A549 (cell line): ENCODE measurements at regions not wholly inside any gene's neighbourhood (a gene's known extent, or its start where the extent isn't known, plus 50 kb on each side); places are given as distances from the start of the nearest gene placed in this dataset.

Source experiments
- ATAC-seq, 2 experiments: fragments of 200-7000 bp in 1 of 2; fragments of >200 bp in 1 of 2; cut with Nextera tagmentation in 1 of 2; cut with Tn5 transposase in 1 of 2; 3 replicates each; pipeline versions ENCODE4 v1.8.0 to v1.9.1; 2018 to 2020; ENCODE audit warnings: mild to moderate bottlenecking in 1 of 2, moderate library complexity in 1 of 2
- CTCF ChIA-PET: fragments of 300-600 bp; sonication (Branson Sonifier 250); formaldehyde crosslinking; extraction: SDS; loops from one replicate; lab custom pipeline; 2021; ENCODE audit warnings: antibody characterized with exemption, inconsistent platforms; lab: Yijun Ruan, JAX
- POLR2A ChIA-PET: fragments of 350-600 bp; formaldehyde crosslinking; extraction: SDS; loops from one replicate; lab custom pipeline; 2021; ENCODE audit warnings: antibody characterized with exemption, inconsistent platforms; lab: Yijun Ruan, JAX
- DNase-seq, 2 experiments: peaks; one replicate each; pipeline versions ENCODE4 v3.0.0 to v3.0.0-alpha.2; 2011 to 2016; ENCODE audit warnings: low read depth in 1 of 2, low spot score in 1 of 2
- FAIRE-seq: peaks from 2 replicates; lab custom pipeline; 2011; peaks lifted over from hg19 to GRCh38; lab: Jason Lieb, UNC
- H3K27ac ChIP-seq, 2 experiments: fragments of >200 bp; sonication (Bioruptor Twin); formaldehyde crosslinking; 3 replicates each; pipeline ENCODE4 v1.5.1; 2016 to 2017
- H3K4me1 ChIP-seq: fragments of >200 bp; sonication (Bioruptor Twin); formaldehyde crosslinking; 3 replicates; pipeline ENCODE4 v1.6.1; 2016
- H3K4me2 ChIP-seq: fragments of >200 bp; sonication (Bioruptor Twin); formaldehyde crosslinking; 3 replicates; pipeline ENCODE4 v1.6.1; 2016
- H3K4me3 ChIP-seq: fragments of >200 bp; sonication (Bioruptor Twin); formaldehyde crosslinking; 3 replicates; pipeline ENCODE4 v1.5.1; 2016
- H3K9me3 ChIP-seq: fragments of >200 bp; sonication (Bioruptor Twin); formaldehyde crosslinking; 3 replicates; pipeline ENCODE4 v1.6.1; 2016
- BHLHE40 ChIP-seq: IDR thresholded peaks from 2 replicates; pipeline ENCODE4 v1.6.1; 2012; ENCODE audit warnings: low read depth, low read length, inconsistent platforms
- CBX2 ChIP-seq: fragments of 200-600 bp; sonication (generic); IDR thresholded peaks from 2 replicates; pipeline ENCODE4 v1.6.1; 2016; ENCODE audit warnings: low read depth, mild to moderate bottlenecking, borderline replicate concordance
- CEBPB ChIP-seq, 2 experiments: fragments of >200 bp in 1 of 2; sonication (Bioruptor Twin) in 1 of 2; formaldehyde crosslinking in 1 of 2; IDR thresholded peaks; 2 replicates each; pipeline ENCODE4 v1.6.1; 2012 to 2016
- CTCF ChIP-seq: fragments of >200 bp; sonication (Bioruptor Twin); formaldehyde crosslinking; IDR thresholded peaks from 3 replicates; pipeline ENCODE4 v1.5.1; 2016
- E2F6 ChIP-seq: IDR thresholded peaks from 2 replicates; pipeline ENCODE4 v1.6.1; 2012; ENCODE audit warnings: low read depth, borderline replicate concordance
- ESRRA ChIP-seq: fragments of 150-350 bp; IDR thresholded peaks from 2 replicates; pipeline ENCODE4 v1.6.1; 2014; ENCODE audit warnings: mild to moderate bottlenecking, low read length, borderline replicate concordance
- FOSB ChIP-seq: fragments of 250-450 bp; sonication (Bioruptor Pico); IDR thresholded peaks from 2 replicates; pipeline ENCODE4 v1.5.0; 2020; ENCODE audit warnings: mild to moderate bottlenecking, moderate library complexity
- FOXS1 ChIP-seq: fragments of 250-450 bp; sonication (Bioruptor Pico); IDR thresholded peaks from 2 replicates; pipeline ENCODE4 v1.5.0; 2020; ENCODE audit warnings: mild to moderate bottlenecking, moderate library complexity
- GATA3 ChIP-seq: IDR thresholded peaks from 2 replicates; pipeline ENCODE4 v1.6.1; 2012; ENCODE audit warnings: borderline replicate concordance
- HDAC2 ChIP-seq: fragments of 200-600 bp; sonication (generic); IDR thresholded peaks from 2 replicates; pipeline ENCODE4 v1.6.1; 2016
- HES2 ChIP-seq: fragments of >200 bp; sonication (Bioruptor Twin); formaldehyde crosslinking; IDR thresholded peaks from 2 replicates; pipeline ENCODE4 v1.6.1; 2016
- HEYL ChIP-seq: fragments of 250-450 bp; sonication (Bioruptor Pico); IDR thresholded peaks from 2 replicates; pipeline ENCODE4 v1.8.0; 2021; ENCODE audit warnings: mild to moderate bottlenecking, moderate library complexity
- HOXB13 ChIP-seq: fragments of 250-450 bp; sonication (Bioruptor Pico); IDR thresholded peaks from 2 replicates; pipeline ENCODE4 v1.5.0; 2020; ENCODE audit warnings: low read depth, mild to moderate bottlenecking, moderate library complexity
- KDM1A ChIP-seq: fragments of 200-600 bp; sonication (generic); IDR thresholded peaks from 2 replicates; pipeline ENCODE4 v1.6.1; 2016; ENCODE audit warnings: low read depth, mild to moderate bottlenecking
- KDM5A ChIP-seq: fragments of 200-600 bp; sonication (generic); IDR thresholded peaks from 2 replicates; pipeline ENCODE4 v1.6.1; 2016; ENCODE audit warnings: antibody characterized with exemption, mild to moderate bottlenecking
- MAFK ChIP-seq: fragments of 450-650 bp; IDR thresholded peaks from 2 replicates; pipeline ENCODE4 v1.6.1; 2014; ENCODE audit not compliant: partially characterized antibody
- PHF8 ChIP-seq: fragments of 200-600 bp; sonication (generic); IDR thresholded peaks from 2 replicates; pipeline ENCODE4 v1.6.1; 2016; ENCODE audit warnings: low read depth, mild to moderate bottlenecking, antibody characterized with exemption, moderate library complexity, borderline replicate concordance
- POLR2AphosphoS2 ChIP-seq: conservative IDR thresholded peaks from 2 replicates; pipeline ENCODE4 v1.6.1; 2012; ENCODE audit warnings: low read length, improper control_type of control experiment, inconsistent platforms
- RAD21 ChIP-seq, 2 experiments: fragments of >200 bp in 1 of 2; sonication (Bioruptor Twin) in 1 of 2; formaldehyde crosslinking in 1 of 2; IDR thresholded peaks in 1 of 2; conservative IDR thresholded peaks in 1 of 2; 2 replicates in 1 of 2; 3 replicates in 1 of 2; pipeline ENCODE4 v1.6.1; 2012 to 2018; ENCODE audit warnings: inconsistent platforms in 1 of 2
- RFX5 ChIP-seq: fragments of 450-650 bp; IDR thresholded peaks from 2 replicates; pipeline ENCODE4 v1.7.1; 2014; ENCODE audit warnings: antibody characterized with exemption, mild to moderate bottlenecking, moderate library complexity
- RNF2 ChIP-seq: fragments of 200-600 bp; sonication (generic); IDR thresholded peaks from 2 replicates; pipeline ENCODE4 v1.6.1; 2016; ENCODE audit warnings: low read depth, mild to moderate bottlenecking, antibody characterized with exemption, moderate library complexity, borderline replicate concordance
- TFCP2L1 ChIP-seq: fragments of 250-450 bp; sonication (Bioruptor Pico); IDR thresholded peaks from 2 replicates; pipeline ENCODE4 v1.5.0; 2021; ENCODE audit warnings: mild to moderate bottlenecking
- ZC3H11A ChIP-seq: fragments of 450-650 bp; IDR thresholded peaks from 2 replicates; pipeline ENCODE4 v1.6.1; 2014; ENCODE audit warnings: antibody characterized with exemption, mild to moderate bottlenecking
- ZFP36 ChIP-seq: fragments of 450-650 bp; IDR thresholded peaks from 2 replicates; pipeline ENCODE4 v1.6.1; 2014; ENCODE audit warnings: borderline replicate concordance; ENCODE audit not compliant: partially characterized antibody
- WGBS: methylation state at CpG from one replicate; pipeline ENCODE4 v1.1.6; 2017; ENCODE audit errors: missing lambda C conversion rate; 5-methylcytosine and 5-hydroxymethylcytosine counted together

- Histone ChIP-seq H3K27ac (no peak overlapping the region), H3K4me3 (no peak overlapping the region), H3K4me1 (no peaks in the 10 kb centered on the region), H3K4me2 (no peak overlapping the region), H3K9me3 (no peaks in the 10 kb centered on the region)
- ChIA-PET CTCF (interaction anchor here (0.6 kb wide), 1 partner anchor 134 kb away, joined by 4 read pairs; no protein-coding TSS in a partner anchor), POLR2A (no interaction called here)
- ATAC-seq (no peak), FAIRE-seq (no peak), DNase-seq (no peak)
- TF ChIP-seq MAFK, result no peak
- no peak for TF ChIP-seq CBX2
- 10% methylated on average over 4 of the region's 4 CpGs for WGBS
These were observed 539.3 kb upstream of the ID4 start for GRCh38 chr6:19297880-19298279.

GRCh38 chr6:19298421-19298820 is 538.7 kb upstream of the ID4 start:
- CTCF ChIA-PET, result no interaction called here
- Histone ChIP-seq H3K4me2 (no peak overlapping the region), H3K4me1 (no peaks in the 10 kb centered on the region), H3K9me3 (no peaks in the 10 kb centered on the region), H3K27ac (no peak overlapping the region), H3K4me3 (no peak overlapping the region)
- 74% methylated on average over 2 of the region's 2 CpGs for whole genome bisulfite sequencing
- ATAC-seq (no peak), FAIRE-seq (no peak), DNase-seq (no peak)
- TF ChIP-seq RFX5 (no peak), ZFP36 (no peak), RAD21 (conservative IDR thresholded peaks at IDR 0.05 in 1 of 2, IDR thresholded peaks at IDR 0.05 in 1 of 2) (no peak), FOSB (CRISPR knock-in tag) (no peak), CEBPB (IDR thresholded peaks at IDR 0.05) (no peak), ZC3H11A (no peak), RNF2 (no peak), HDAC2 (no peak), FOXS1 (CRISPR knock-in tag) (no peak), PHF8 (no peak), ESRRA (no peak), CBX2 (no peak), HEYL (CRISPR knock-in tag) (no peak), POLR2AphosphoS2 (no peak), GATA3 (no peak), BHLHE40 (no peak), KDM5A (no peak)
- POLR2A ChIA-PET, result no interaction called here

- ChIA-PET POLR2A (no interaction called here), CTCF (no interaction called here)
- no peak for FAIRE-seq
These were observed 538.0 kb upstream of the ID4 start for GRCh38 chr6:19299129-19299528.

More at GRCh38 chr6:19299129-19299528, 538.0 kb upstream of the ID4 start:
- Histone ChIP-seq H3K27ac (no peak overlapping the region), H3K4me3 (no peak overlapping the region), H3K9me3 (no peaks in the 10 kb centered on the region), H3K4me1 (no peaks in the 10 kb centered on the region), H3K4me2 (no peak overlapping the region)
- DNase-seq, result no peak
- TF ChIP-seq HOXB13 (CRISPR knock-in tag) (no peak), TFCP2L1 (CRISPR knock-in tag) (no peak), E2F6 (no peak), KDM1A (no peak), CEBPB (IDR thresholded peaks at IDR 0.05) (no peak), CTCF (no peak), RAD21 (conservative IDR thresholded peaks at IDR 0.05 in 1 of 2, IDR thresholded peaks at IDR 0.05 in 1 of 2) (no peak), HES2 (no peak), FOXS1 (CRISPR knock-in tag) (no peak), RNF2 (no peak)
- no peak for ATAC-seq
- WGBS, result 36% methylated on average over 3 of the region's 3 CpGs
